Body of pancreas (tissue), 4 donors: ENCODE measurements at regions not wholly inside any gene's neighbourhood (a gene's known extent, or its start where the extent isn't known, plus 50 kb on each side); places are given as distances from the start of the nearest gene placed in this dataset.

Source experiments
- ATAC-seq: fragments of 150-250 bp; one replicate; pipeline ENCODE4 v1.9.1; 2016
- DNase-seq, 4 donors: peaks; one replicate each; pipeline ENCODE4 v3.0.0-alpha.2; 2019
- H3K27ac ChIP-seq, 4 donors: fragments of 200-600 bp; sonication (generic); 1 replicate in 3 of 4; 2 replicates in 1 of 4; pipeline versions ENCODE4 v1.5.1 to v1.6.1; 2016 to 2019; ENCODE audit warnings: mild to moderate bottlenecking in 1 of 4, mixed read lengths in 1 of 4, moderate library complexity in 1 of 4
- H3K27me3 ChIP-seq, 2 donors: fragments of 200-600 bp; sonication (generic); one replicate each; pipeline ENCODE4 v1.6.0; 2016; ENCODE audit warnings: mild to moderate bottlenecking in 1 of 2
- H3K36me3 ChIP-seq, 2 donors: fragments of 200-600 bp; sonication (generic); replicated peaks in 1 of 2; 2 replicates each; pipeline ENCODE4 v1.5.1; 2016; ENCODE audit warnings: low read depth in 2 of 2; ENCODE audit not compliant: insufficient read depth in 1 of 2
- H3K4me1 ChIP-seq: fragments of 200-600 bp; sonication (generic); one replicate; pipeline ENCODE4 v1.6.0; 2016
- H3K4me3 ChIP-seq, 2 donors: fragments of 200-600 bp; sonication (generic); 1 replicate in 1 of 2; 2 replicates in 1 of 2; pipeline ENCODE4 v1.5.1; 2016 to 2019
- H3K9me3 ChIP-seq, 3 donors: fragments of 200-600 bp; sonication (generic); 1 replicate in 2 of 3; 2 replicates in 1 of 3; pipeline ENCODE4 v1.5.1; 2016
- CTCF ChIP-seq, 7 experiments: fragments of 450-650 bp in 4 of 7; fragments of 200-600 bp in 3 of 7; sonication (generic) in 3 of 7; IDR thresholded peaks; one replicate each; pipeline ENCODE4 v1.5.1; 2016 to 2019; ENCODE audit warnings: antibody characterized with exemption in 7 of 7
- POLR2A ChIP-seq, 3 donors: fragments of 450-650 bp; IDR thresholded peaks; one replicate each; pipeline ENCODE4 v1.6.1; 2016; ENCODE audit warnings: antibody characterized with exemption in 3 of 3, mild to moderate bottlenecking in 2 of 3
- WGBS, 2 donors: methylation state at CpG; one replicate each; pipeline ENCODE4 v1.1.5; 2017; 5-methylcytosine and 5-hydroxymethylcytosine counted together
- intact Hi-C: fragments of 100-400 bp; cut with DNase I; formaldehyde crosslinking; loops from one replicate; pipeline ENCODE4 v1.15.1; 2023

GRCh38 chr5:16265141-16265540 lies 85.5 kb upstream of the MARCHF11 start:
- TF ChIP-seq CTCF (IDR thresholded peaks at IDR 0.05) (no peak), POLR2A (IDR thresholded peaks at IDR 0.05) (no peak)
- no peak overlapping the region for H3K27ac ChIP-seq
- H3K27me3 ChIP-seq, result no peaks in the 10 kb centered on the region
- no peaks in the 10 kb centered on the region for H3K36me3 ChIP-seq
- DNase-seq (no peak), ATAC-seq (no peak)
- WGBS, 2 donors, result 79 to 84% methylated on average over 6 of the region's 6 CpGs
- intact Hi-C loops, result no loop called here
- H3K4me1 ChIP-seq, result no peaks in the 10 kb centered on the region
- H3K4me3 ChIP-seq, result no peak overlapping the region
- no peaks in the 10 kb centered on the region for H3K9me3 ChIP-seq

GRCh38 chr5:16260000-16260399 lies 80.4 kb upstream of the MARCHF11 start:
- Histone ChIP-seq H3K27ac (no peak overlapping the region), H3K36me3 (no peaks in the 10 kb centered on the region), H3K27me3 (no peaks in the 10 kb centered on the region), H3K9me3 (no peaks in the 10 kb centered on the region), H3K4me3 (no peak overlapping the region), H3K4me1 (no peaks in the 10 kb centered on the region)
- no peak for ATAC-seq
- DNase-seq, result no peak
- intact Hi-C loops, result no loop called here
- 59% methylated on average over 2 of the region's 2 CpGs for WGBS, 2 donors
- TF ChIP-seq POLR2A (IDR thresholded peaks at IDR 0.05) (no peak), CTCF (IDR thresholded peaks at IDR 0.05) (no peak)

- H3K4me3 ChIP-seq, result no peak overlapping the region
- H3K27ac ChIP-seq, result no peak overlapping the region
- intact Hi-C loops, result no loop called here
- DNase-seq (no peak), ATAC-seq (no peak)
- no peaks in the 10 kb centered on the region for H3K27me3 ChIP-seq
- H3K9me3 ChIP-seq, result peaks cover 0 to 6% (median 0%) of the 10 kb centered on the region in 3 donors
- no peaks in the 10 kb centered on the region for H3K36me3 ChIP-seq
- 67 to 74% methylated on average over 1 of the region's 1 CpG for WGBS, 2 donors
- H3K4me1 ChIP-seq, result no peaks in the 10 kb centered on the region
- TF ChIP-seq CTCF (IDR thresholded peaks at IDR 0.05), result no peak
- no peak for TF ChIP-seq POLR2A (IDR thresholded peaks at IDR 0.05)
Observed at GRCh38 chr5:16253856-16254255, 74.3 kb upstream of the MARCHF11 start.

- no peak for ATAC-seq
- TF ChIP-seq CTCF (IDR thresholded peaks at IDR 0.05) (no peak), POLR2A (IDR thresholded peaks at IDR 0.05) (no peak)
- H3K4me3 ChIP-seq, result no peak overlapping the region
- DNase-seq, result no peak
- H3K36me3 ChIP-seq, result no peaks in the 10 kb centered on the region
- H3K9me3 ChIP-seq, result peaks cover 0 to 6% (median 0%) of the 10 kb centered on the region in 3 donors
- WGBS, 2 donors, result 3% methylated on average over 1 of the region's 1 CpG
- no peaks in the 10 kb centered on the region for H3K4me1 ChIP-seq
- intact Hi-C loops, result no loop called here
- H3K27me3 ChIP-seq, result no peaks in the 10 kb centered on the region
- no peak overlapping the region for H3K27ac ChIP-seq
Observed at GRCh38 chr5:16245956-16246355, 66.4 kb upstream of the MARCHF11 start.

GRCh38 chr5:16245249-16245648 lies 65.7 kb upstream of the MARCHF11 start:
- no peaks in the 10 kb centered on the region for H3K36me3 ChIP-seq
- H3K27me3 ChIP-seq, result no peaks in the 10 kb centered on the region
- WGBS, 2 donors, result 43 to 46% methylated on average over 4 of the region's 4 CpGs
- H3K4me3 ChIP-seq, result no peak overlapping the region
- H3K27ac ChIP-seq, result no peak overlapping the region
- ATAC-seq (no peak), DNase-seq (no peak)
- H3K9me3 ChIP-seq, result peaks cover 0 to 5% (median 0%) of the 10 kb centered on the region in 3 donors
- intact Hi-C loops, result no loop called here
- no peaks in the 10 kb centered on the region for H3K4me1 ChIP-seq
- TF ChIP-seq POLR2A (IDR thresholded peaks at IDR 0.05) (no peak), CTCF (IDR thresholded peaks at IDR 0.05) (no peak)
